ENCODE measurements at regions not wholly inside any gene's neighbourhood (a gene's known extent, or its start where the extent isn't known, plus 50 kb on each side); places are given as distances from the start of the nearest gene placed in this dataset.

GRCh38 chr3:21310161-21310560 lies 440.8 kb downstream of the ZNF385D start:
- DNase-seq (ENCODE audit: low spot score), result no peak
- no peaks in the 10 kb centered on the region for H3K36me3 Mint-ChIP-seq
- H3K4me3 Mint-ChIP-seq, result no peak overlapping the region
- no peak for ATAC-seq
- H3K27me3 Mint-ChIP-seq (ENCODE audit: low read depth), result no peaks in the 10 kb centered on the region
- H3K9me3 Mint-ChIP-seq, result peaks cover 17% of the 10 kb centered on the region
- ChIA-PET CTCF (no interaction called here), POLR2A (no interaction called here)
- no peak overlapping the region for H3K27ac Mint-ChIP-seq
- TF ChIP-seq ZNF416 (CRISPR knock-in tag; IDR thresholded peaks at IDR 0.05) (no peak), ZNF671 (CRISPR knock-in tag; IDR thresholded peaks at IDR 0.05) (no peak), MYBL2 (CRISPR knock-in tag; IDR thresholded peaks at IDR 0.05) (no peak), JUN (CRISPR knock-in tag; IDR thresholded peaks at IDR 0.05) (no peak), ATF1 (CRISPR knock-in tag; IDR thresholded peaks at IDR 0.05) (no peak), EMX1 (CRISPR knock-in tag; IDR thresholded peaks at IDR 0.05) (no peak), CTCF (IDR thresholded peaks at IDR 0.05) (no peak), ZNF512 (CRISPR knock-in tag; IDR thresholded peaks at IDR 0.05; ENCODE audit: borderline replicate concordance) (no peak), CDX4 (CRISPR knock-in tag; IDR thresholded peaks at IDR 0.05; ENCODE audit: borderline replicate concordance) (no peak)
- TF ChIP-seq, protein P1, sequence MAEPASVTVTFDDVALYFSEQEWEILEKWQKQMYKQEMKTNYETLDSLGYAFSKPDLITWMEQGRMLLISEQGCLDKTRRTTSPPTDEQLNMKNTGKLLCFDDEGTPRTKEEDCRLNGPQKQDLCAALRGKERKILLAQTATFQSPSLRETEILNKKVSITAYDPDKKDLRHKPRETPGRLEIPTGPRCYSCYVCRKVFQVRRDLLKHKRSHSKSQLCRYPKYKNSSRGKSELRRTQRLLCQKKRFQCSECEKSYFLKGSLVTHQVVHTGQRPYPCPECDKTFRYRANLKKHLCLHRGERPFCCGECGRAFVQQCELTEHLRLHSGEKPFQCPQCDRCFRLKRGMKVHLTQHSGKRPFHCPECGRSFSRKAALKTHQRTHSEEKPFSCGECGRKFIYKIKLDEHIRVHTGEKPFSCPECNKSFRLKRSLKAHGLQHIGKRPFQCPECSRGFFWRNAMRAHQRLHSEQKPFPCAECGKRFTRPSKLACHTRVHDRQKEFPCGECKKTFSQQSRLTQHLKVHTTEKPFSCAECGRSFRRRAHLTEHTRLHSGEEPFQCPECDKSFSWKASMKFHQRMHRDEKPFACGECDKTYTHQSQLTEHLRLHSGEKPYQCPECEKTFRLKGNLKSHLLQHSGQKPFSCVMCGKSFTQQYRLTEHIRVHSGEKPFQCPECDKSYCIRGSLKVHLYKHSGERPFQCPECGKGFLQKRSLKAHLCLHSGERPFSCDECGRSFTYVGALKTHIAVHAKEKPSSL (CRISPR knock-in tag; conservative IDR thresholded peaks at IDR 0.05), result no peak
- TF ChIP-seq, protein P2, sequence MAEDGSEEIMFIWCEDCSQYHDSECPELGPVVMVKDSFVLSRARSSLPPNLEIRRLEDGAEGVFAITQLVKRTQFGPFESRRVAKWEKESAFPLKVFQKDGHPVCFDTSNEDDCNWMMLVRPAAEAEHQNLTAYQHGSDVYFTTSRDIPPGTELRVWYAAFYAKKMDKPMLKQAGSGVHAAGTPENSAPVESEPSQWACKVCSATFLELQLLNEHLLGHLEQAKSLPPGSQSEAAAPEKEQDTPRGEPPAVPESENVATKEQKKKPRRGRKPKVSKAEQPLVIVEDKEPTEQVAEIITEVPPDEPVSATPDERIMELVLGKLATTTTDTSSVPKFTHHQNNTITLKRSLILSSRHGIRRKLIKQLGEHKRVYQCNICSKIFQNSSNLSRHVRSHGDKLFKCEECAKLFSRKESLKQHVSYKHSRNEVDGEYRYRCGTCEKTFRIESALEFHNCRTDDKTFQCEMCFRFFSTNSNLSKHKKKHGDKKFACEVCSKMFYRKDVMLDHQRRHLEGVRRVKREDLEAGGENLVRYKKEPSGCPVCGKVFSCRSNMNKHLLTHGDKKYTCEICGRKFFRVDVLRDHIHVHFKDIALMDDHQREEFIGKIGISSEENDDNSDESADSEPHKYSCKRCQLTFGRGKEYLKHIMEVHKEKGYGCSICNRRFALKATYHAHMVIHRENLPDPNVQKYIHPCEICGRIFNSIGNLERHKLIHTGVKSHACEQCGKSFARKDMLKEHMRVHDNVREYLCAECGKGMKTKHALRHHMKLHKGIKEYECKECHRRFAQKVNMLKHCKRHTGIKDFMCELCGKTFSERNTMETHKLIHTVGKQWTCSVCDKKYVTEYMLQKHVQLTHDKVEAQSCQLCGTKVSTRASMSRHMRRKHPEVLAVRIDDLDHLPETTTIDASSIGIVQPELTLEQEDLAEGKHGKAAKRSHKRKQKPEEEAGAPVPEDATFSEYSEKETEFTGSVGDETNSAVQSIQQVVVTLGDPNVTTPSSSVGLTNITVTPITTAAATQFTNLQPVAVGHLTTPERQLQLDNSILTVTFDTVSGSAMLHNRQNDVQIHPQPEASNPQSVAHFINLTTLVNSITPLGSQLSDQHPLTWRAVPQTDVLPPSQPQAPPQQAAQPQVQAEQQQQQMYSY (CRISPR knock-in tag; IDR thresholded peaks at IDR 0.05), result no peak
- H3K4me1 Mint-ChIP-seq, result no peaks in the 10 kb centered on the region

GRCh38 chr3:21297304-21297703 lies 453.7 kb downstream of the ZNF385D start:
- ChIA-PET POLR2A (no interaction called here), CTCF (no interaction called here)
- no peaks in the 10 kb centered on the region for H3K27me3 Mint-ChIP-seq (ENCODE audit: low read depth)
- TF ChIP-seq, protein P3, sequence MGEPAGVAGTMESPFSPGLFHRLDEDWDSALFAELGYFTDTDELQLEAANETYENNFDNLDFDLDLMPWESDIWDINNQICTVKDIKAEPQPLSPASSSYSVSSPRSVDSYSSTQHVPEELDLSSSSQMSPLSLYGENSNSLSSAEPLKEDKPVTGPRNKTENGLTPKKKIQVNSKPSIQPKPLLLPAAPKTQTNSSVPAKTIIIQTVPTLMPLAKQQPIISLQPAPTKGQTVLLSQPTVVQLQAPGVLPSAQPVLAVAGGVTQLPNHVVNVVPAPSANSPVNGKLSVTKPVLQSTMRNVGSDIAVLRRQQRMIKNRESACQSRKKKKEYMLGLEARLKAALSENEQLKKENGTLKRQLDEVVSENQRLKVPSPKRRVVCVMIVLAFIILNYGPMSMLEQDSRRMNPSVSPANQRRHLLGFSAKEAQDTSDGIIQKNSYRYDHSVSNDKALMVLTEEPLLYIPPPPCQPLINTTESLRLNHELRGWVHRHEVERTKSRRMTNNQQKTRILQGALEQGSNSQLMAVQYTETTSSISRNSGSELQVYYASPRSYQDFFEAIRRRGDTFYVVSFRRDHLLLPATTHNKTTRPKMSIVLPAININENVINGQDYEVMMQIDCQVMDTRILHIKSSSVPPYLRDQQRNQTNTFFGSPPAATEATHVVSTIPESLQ (CRISPR knock-in tag; IDR thresholded peaks at IDR 0.05), result no peak
- peak; percentile 21; the same call in 1 of the 2 replicates for TF ChIP-seq CTCF (IDR thresholded peaks at IDR 0.05)
- no peak for TF ChIP-seq IRF2 (CRISPR knock-in tag; IDR thresholded peaks at IDR 0.05; ENCODE audit: borderline replicate concordance, low read depth)
- no peak for TF ChIP-seq AFF4 (CRISPR knock-in tag; IDR thresholded peaks at IDR 0.05; ENCODE audit: borderline replicate concordance)
- no peak for TF ChIP-seq NFYB (CRISPR knock-in tag; conservative IDR thresholded peaks at IDR 0.05; ENCODE audit: low read depth)
- TF ChIP-seq KAT7 (CRISPR knock-in tag; IDR thresholded peaks at IDR 0.05; ENCODE audit: borderline replicate concordance), result no peak
- TF ChIP-seq EMX1 (CRISPR knock-in tag; IDR thresholded peaks at IDR 0.05), result no peak
- peaks cover 6% of the 10 kb centered on the region; the same call in 1 of the 2 replicates for H3K36me3 Mint-ChIP-seq
- H3K27ac Mint-ChIP-seq, result no peak overlapping the region
- no peak overlapping the region for H3K4me3 Mint-ChIP-seq
- ATAC-seq, result no peak; the same call in 1 of the 2 replicates
- peaks cover 30% of the 10 kb centered on the region for H3K9me3 Mint-ChIP-seq
- no peaks in the 10 kb centered on the region for H3K4me1 Mint-ChIP-seq
- no peak for DNase-seq (ENCODE audit: low spot score)
